OCI-LY7 (cell line): ENCODE measurements at regions not wholly inside any gene's neighbourhood (a gene's known extent, or its start where the extent isn't known, plus 50 kb on each side); places are given as distances from the start of the nearest gene placed in this dataset.

Source experiments
- BruUV-seq: library from RNA; stranded (reverse); fragments of 400-500 nt; replicated peaks from 2 replicates; lab custom pipeline; 2021; lab: Mats Ljungman, UMichigan
- CTCF ChIA-PET: fragments of 300-600 bp; sonication (Branson Sonifier 250); formaldehyde crosslinking; loops from one replicate; lab custom pipeline; 2022; ENCODE audit warnings: antibody characterized with exemption; ENCODE audit not compliant: unreplicated experiment; lab: Charles Lee
- POLR2A ChIA-PET: fragments of 300-600 bp; sonication (Branson Sonifier 250); formaldehyde crosslinking; loops from one replicate; lab custom pipeline; 2022; ENCODE audit warnings: antibody characterized with exemption; lab: Charles Lee
- DNase-seq: peaks from one replicate; pipeline ENCODE4 v3.0.0-alpha.2; 2015; ENCODE audit warnings: low spot score
- H2AFZ ChIP-seq: fragments of 200-600 bp; sonication (generic), shearing (Covaris generic); 2 replicates; pipeline ENCODE4 v1.6.1; 2014; ENCODE audit warnings: mild to moderate bottlenecking, antibody characterized with exemption, low read length, moderate library complexity
- H3K27ac ChIP-seq: fragments of 200-600 bp; sonication (generic); 2 replicates; pipeline ENCODE4 v1.5.1; 2014; ENCODE audit warnings: mixed run types, low read depth, mild to moderate bottlenecking, moderate library complexity, low read length, inconsistent platforms; ENCODE audit not compliant: poor library complexity, severe bottlenecking
- H3K36me3 ChIP-seq: fragments of 200-600 bp; sonication (generic); 2 replicates; pipeline ENCODE4 v1.6.1; 2014; ENCODE audit warnings: mild to moderate bottlenecking, antibody characterized with exemption, low read length, moderate library complexity, mixed read lengths; ENCODE audit not compliant: insufficient read depth
- H3K4me1 ChIP-seq: fragments of 200-600 bp; sonication (generic); 2 replicates; pipeline ENCODE4 v1.5.1; 2014; ENCODE audit warnings: mild to moderate bottlenecking, low read length; ENCODE audit not compliant: insufficient read depth, poor library complexity, severe bottlenecking
- H3K4me2 ChIP-seq: fragments of 200-600 bp; sonication (generic); 2 replicates; pipeline ENCODE4 v1.6.1; 2014; ENCODE audit warnings: mild to moderate bottlenecking, low read length
- H3K4me3 ChIP-seq: fragments of 200-600 bp; sonication (generic); 2 replicates; pipeline ENCODE4 v1.5.1; 2014; ENCODE audit warnings: mild to moderate bottlenecking, low read depth, low read length; ENCODE audit not compliant: poor library complexity, severe bottlenecking
- H3K79me2 ChIP-seq: fragments of 200-600 bp; sonication (generic); 2 replicates; pipeline ENCODE4 v1.6.1; 2016; ENCODE audit warnings: low read depth, mild to moderate bottlenecking, low read length, moderate library complexity, mixed read lengths; ENCODE audit not compliant: insufficient read depth
- H3K9me2 ChIP-seq: fragments of 200-600 bp; sonication (generic); 2 replicates; pipeline ENCODE4 v1.6.1; 2016; ENCODE audit warnings: mild to moderate bottlenecking, low read length, mixed read lengths; ENCODE audit not compliant: insufficient read depth
- H3K9me3 ChIP-seq: fragments of 200-600 bp; sonication (generic); 2 replicates; pipeline ENCODE4 v1.6.1; 2014; ENCODE audit warnings: mild to moderate bottlenecking, mixed run types, low read length, mixed read lengths
- H4K20me1 ChIP-seq: fragments of 200-600 bp; sonication (generic); 2 replicates; pipeline ENCODE4 v1.6.1; 2014; ENCODE audit warnings: mild to moderate bottlenecking, antibody characterized with exemption, low read length, moderate library complexity, mixed read lengths; ENCODE audit not compliant: insufficient read depth
- CTCF ChIP-seq: fragments of 200-600 bp; sonication (generic); conservative IDR thresholded peaks from 2 replicates; pipeline ENCODE4 v1.5.1; 2014; ENCODE audit warnings: mild to moderate bottlenecking, antibody characterized with exemption, low read length, moderate library complexity, mixed read lengths
- EZH2phosphoT487 ChIP-seq: fragments of 200-600 bp; sonication (generic); IDR thresholded peaks from 2 replicates; pipeline ENCODE4 v1.6.1; 2018; ENCODE audit warnings: low read depth, borderline replicate concordance, mild to moderate bottlenecking, mixed run types, antibody characterized with exemption, low read length, moderate library complexity, mixed read lengths
- intact Hi-C: fragments of 100-400 bp; cut with micrococcal nuclease; formaldehyde crosslinking; loops from one replicate; pipeline ENCODE4 v1.10.0; 2022; ENCODE audit not compliant: unreplicated experiment

DNA sequence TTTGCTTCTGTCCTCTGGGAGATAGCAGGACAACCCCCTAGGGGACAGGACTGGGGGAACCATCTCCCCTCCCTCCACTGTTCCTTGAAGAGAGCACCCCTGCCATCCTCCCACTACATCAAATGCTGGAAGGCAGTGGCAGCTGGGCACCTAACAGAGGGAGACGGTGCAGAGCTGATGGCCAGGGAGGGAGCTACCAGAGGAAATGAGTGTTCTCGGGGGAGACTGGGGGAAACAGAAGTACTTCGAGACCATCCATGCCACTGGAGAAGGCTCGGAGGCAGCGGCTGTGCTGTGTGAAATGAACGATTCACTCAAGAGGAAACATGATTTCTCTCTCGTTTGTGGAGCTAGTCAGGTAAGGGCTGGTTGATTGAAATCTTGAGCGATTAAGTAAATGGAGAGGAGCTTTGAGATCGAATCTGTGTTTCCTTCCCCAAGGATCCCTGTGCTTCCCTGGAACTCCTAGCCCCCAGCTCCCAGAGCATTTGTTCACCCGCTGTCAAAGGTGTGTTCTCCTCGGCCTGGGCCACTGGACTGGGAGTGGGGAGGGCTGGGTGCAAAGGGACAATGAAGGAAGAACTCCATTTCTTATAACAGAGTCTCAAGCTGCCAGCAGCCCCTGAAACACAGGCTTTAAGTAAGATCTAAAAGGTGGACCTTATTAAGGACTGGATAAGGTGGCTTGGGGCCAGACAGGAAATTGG lies 261.3 kb upstream of the MOCS1 start:
- H3K27ac ChIP-seq, result no peak overlapping the region
- CTCF ChIA-PET, result no interaction called here

DNA sequence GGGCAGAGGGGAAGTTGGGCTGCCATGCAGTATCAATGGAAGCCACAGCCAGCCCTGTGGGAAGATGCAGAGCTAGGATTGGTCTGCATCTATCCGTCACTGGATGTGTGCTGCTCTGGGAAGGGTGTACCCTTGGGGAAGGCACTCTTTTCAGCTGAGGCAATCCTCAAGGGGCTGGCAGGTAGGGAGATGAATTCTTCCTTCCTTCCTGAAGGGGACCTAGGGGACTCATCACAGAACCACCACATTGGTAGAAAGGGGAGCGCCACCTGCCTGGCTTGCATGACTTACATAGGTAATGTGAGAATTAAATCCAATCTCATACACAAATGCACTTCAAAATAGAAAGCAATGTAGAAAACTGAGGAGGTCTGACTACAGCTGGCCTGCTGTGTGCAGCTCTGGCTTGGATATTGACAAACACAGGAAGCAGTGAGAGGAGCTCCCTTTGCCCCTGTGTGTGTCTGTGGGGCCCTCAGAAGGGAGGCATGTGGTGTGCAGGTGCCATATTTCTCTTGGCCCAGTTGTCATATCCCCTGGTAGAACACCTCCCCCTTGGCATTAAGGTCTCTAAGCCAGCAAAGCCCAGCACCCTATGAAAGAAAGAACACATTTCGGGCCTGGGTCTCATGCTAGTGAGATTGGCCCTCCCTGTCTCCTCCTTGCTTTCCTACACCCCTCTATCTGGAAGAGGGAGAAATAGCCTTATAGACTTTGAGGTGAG lies 260.3 kb upstream of the MOCS1 start:
- BruUV-seq, result no TSS peak
- Histone ChIP-seq H3K9me3 (no peaks in the 10 kb centered on the region), H3K79me2 (no peaks in the 10 kb centered on the region), H2AFZ (no peak overlapping the region), H3K4me3 (no peak overlapping the region), H3K4me2 (no peak overlapping the region), H3K36me3 (no peaks in the 10 kb centered on the region), H3K4me1 (no peaks in the 10 kb centered on the region), H3K9me2 (no peaks in the 10 kb centered on the region), H4K20me1 (no peaks in the 10 kb centered on the region), H3K27ac (no peak overlapping the region)
- no peak for DNase-seq
- ChIA-PET CTCF (no interaction called here), POLR2A (no interaction called here)
- intact Hi-C loops, result no loop called here
- TF ChIP-seq EZH2phosphoT487 (no peak), CTCF (no peak)

More for the DNA sequence above, 261.3 kb upstream of the MOCS1 start:
- Histone ChIP-seq H3K4me2 (no peak overlapping the region), H3K79me2 (no peaks in the 10 kb centered on the region), H4K20me1 (no peaks in the 10 kb centered on the region), H3K4me1 (no peaks in the 10 kb centered on the region), H3K9me2 (no peaks in the 10 kb centered on the region), H3K4me3 (no peak overlapping the region), H3K36me3 (no peaks in the 10 kb centered on the region), H2AFZ (no peak overlapping the region), H3K9me3 (no peaks in the 10 kb centered on the region)
- intact Hi-C loops, result no loop called here
- POLR2A ChIA-PET, result interaction anchor here (0.7 to 0.9 kb wide), 2 partner anchors 438 to 578 kb away, joined by 3 read pairs; no protein-coding TSS in a partner anchor
- no peak for DNase-seq
- no peak for TF ChIP-seq CTCF
- no peak for TF ChIP-seq EZH2phosphoT487
- no TSS peak for BruUV-seq

DNA sequence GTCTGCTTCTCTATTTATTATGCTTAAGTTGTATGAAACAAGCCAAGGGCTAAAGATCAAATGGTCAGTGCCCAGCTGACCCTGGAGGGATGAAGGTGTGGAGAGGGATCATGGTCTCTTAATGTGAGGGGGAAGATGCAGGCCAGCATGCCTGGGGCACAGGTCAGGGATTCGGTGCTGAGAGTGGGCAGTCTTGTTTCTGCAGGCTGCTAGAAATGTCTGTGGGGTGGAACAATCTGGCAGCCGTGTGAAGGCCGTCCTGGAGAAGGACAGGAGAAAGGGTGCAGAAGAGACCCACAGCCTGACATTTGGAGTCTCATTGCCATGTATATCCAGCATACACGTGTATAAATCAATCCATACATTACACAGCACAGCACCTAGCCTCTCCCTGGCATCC lies 258.3 kb upstream of the MOCS1 start:
- POLR2A ChIA-PET, result no interaction called here
- CTCF ChIA-PET, result no interaction called here

More for the DNA sequence above, 258.3 kb upstream of the MOCS1 start:
- Histone ChIP-seq H3K9me3 (no peaks in the 10 kb centered on the region), H4K20me1 (no peaks in the 10 kb centered on the region), H3K4me2 (no peak overlapping the region), H3K79me2 (no peaks in the 10 kb centered on the region), H3K27ac (no peak overlapping the region), H3K4me1 (no peaks in the 10 kb centered on the region), H3K36me3 (no peaks in the 10 kb centered on the region), H3K4me3 (no peak overlapping the region), H3K9me2 (no peaks in the 10 kb centered on the region), H2AFZ (no peak overlapping the region)
- TF ChIP-seq EZH2phosphoT487 (no peak), CTCF (no peak)
- DNase-seq, result no peak
- no TSS peak for BruUV-seq
- intact Hi-C loops, result no loop called here
